Endothelial cell (in vitro differentiated cells): ENCODE measurements at regions not wholly inside any gene's neighbourhood (a gene's known extent, or its start where the extent isn't known, plus 50 kb on each side); places are given as distances from the start of the nearest gene placed in this dataset.

ENCODE experiments used
- DNase-seq: peaks from one replicate; pipeline ENCODE4 v3.0.0; 2021; ENCODE audit warnings: low spot score
- H3K27ac Mint-ChIP-seq: one replicate; pipeline ENCODE4 v1.8.0; 2021; ENCODE audit warnings: mixed read lengths, inconsistent platforms; ENCODE audit not compliant: unreplicated experiment
- H3K27me3 Mint-ChIP-seq: one replicate; pipeline ENCODE4 v1.8.0; 2021; ENCODE audit warnings: mild to moderate bottlenecking, moderate library complexity, mixed read lengths, inconsistent platforms; ENCODE audit not compliant: unreplicated experiment
- H3K36me3 Mint-ChIP-seq: one replicate; pipeline ENCODE4 v1.8.0; 2021; ENCODE audit warnings: mild to moderate bottlenecking, low read depth, mixed read lengths, inconsistent platforms; ENCODE audit not compliant: unreplicated experiment
- H3K4me1 Mint-ChIP-seq: one replicate; pipeline ENCODE4 v1.8.0; 2021; ENCODE audit warnings: mild to moderate bottlenecking, mixed read lengths, inconsistent platforms; ENCODE audit not compliant: unreplicated experiment
- H3K4me3 Mint-ChIP-seq: one replicate; pipeline ENCODE4 v1.8.0; 2021; ENCODE audit warnings: mild to moderate bottlenecking, mixed read lengths, inconsistent platforms; ENCODE audit not compliant: unreplicated experiment
- H3K9me3 Mint-ChIP-seq: one replicate; pipeline ENCODE4 v1.8.0; 2021; ENCODE audit warnings: mixed read lengths, inconsistent platforms; ENCODE audit not compliant: unreplicated experiment
- CTCF ChIP-seq: fragments of 200-600 bp; sonication (generic); IDR thresholded peaks from one replicate; pipeline ENCODE4 v1.5.0; 2021; ENCODE audit warnings: antibody characterized with exemption; ENCODE audit not compliant: unreplicated experiment

GRCh38 chr5:121285801-121286521, 565.7 kb upstream of the FTMT start:
- H3K9me3 Mint-ChIP-seq, result no peaks in the 10 kb centered on the region
- H3K36me3 Mint-ChIP-seq, result no peaks in the 10 kb centered on the region
- H3K27ac Mint-ChIP-seq, result no peak overlapping the region
- no peak for DNase-seq
- no peaks in the 10 kb centered on the region for H3K27me3 Mint-ChIP-seq
- no peak overlapping the region for H3K4me3 Mint-ChIP-seq
- no peak for TF ChIP-seq CTCF
- no peaks in the 10 kb centered on the region for H3K4me1 Mint-ChIP-seq

GRCh38 chr5:121288781-121289180, 562.9 kb upstream of the FTMT start:
- no peak overlapping the region for H3K27ac Mint-ChIP-seq
- DNase-seq, result no peak
- H3K9me3 Mint-ChIP-seq, result no peaks in the 10 kb centered on the region
- no peaks in the 10 kb centered on the region for H3K27me3 Mint-ChIP-seq
- TF ChIP-seq CTCF, result no peak
- H3K4me3 Mint-ChIP-seq, result no peak overlapping the region
- no peaks in the 10 kb centered on the region for H3K4me1 Mint-ChIP-seq
- no peaks in the 10 kb centered on the region for H3K36me3 Mint-ChIP-seq

GRCh38 chr5:121292664-121293063, 559.0 kb upstream of the FTMT start:
- Mint-ChIP-seq H3K4me3 (no peak overlapping the region), H3K36me3 (no peaks in the 10 kb centered on the region), H3K4me1 (no peaks in the 10 kb centered on the region), H3K27ac (no peak overlapping the region), H3K9me3 (no peaks in the 10 kb centered on the region), H3K27me3 (no peaks in the 10 kb centered on the region)
- no peak for DNase-seq
- no peak for TF ChIP-seq CTCF

- H3K9me3 Mint-ChIP-seq, result no peaks in the 10 kb centered on the region
- H3K36me3 Mint-ChIP-seq, result no peaks in the 10 kb centered on the region
- no peak for TF ChIP-seq CTCF
- DNase-seq, result no peak
- H3K4me1 Mint-ChIP-seq, result no peaks in the 10 kb centered on the region
- no peaks in the 10 kb centered on the region for H3K27me3 Mint-ChIP-seq
- H3K27ac Mint-ChIP-seq, result no peak overlapping the region
- no peak overlapping the region for H3K4me3 Mint-ChIP-seq
These were observed 555.3 kb upstream of the FTMT start for GRCh38 chr5:121296356-121296755.

GRCh38 chr5:121299153-121299552, 552.5 kb upstream of the FTMT start:
- Mint-ChIP-seq H3K27ac (no peak overlapping the region), H3K9me3 (no peaks in the 10 kb centered on the region)

More at GRCh38 chr5:121299153-121299552, 552.5 kb upstream of the FTMT start:
- Mint-ChIP-seq H3K27me3 (no peaks in the 10 kb centered on the region), H3K4me3 (no peak overlapping the region), H3K4me1 (no peaks in the 10 kb centered on the region), H3K36me3 (no peaks in the 10 kb centered on the region)
- no peak for TF ChIP-seq CTCF
- DNase-seq, result no peak
